DOHH2 (cell line): ENCODE measurements at regions not wholly inside any gene's neighbourhood (a gene's known extent, or its start where the extent isn't known, plus 50 kb on each side); places are given as distances from the start of the nearest gene placed in this dataset.

Source experiments
- H3F3A ChIP-seq: fragments of 200-600 bp; sonication (generic), shearing (Covaris generic); 2 replicates; pipeline ENCODE4 v1.6.0; 2016; ENCODE audit warnings: antibody characterized with exemption, mild to moderate bottlenecking; ENCODE audit not compliant: control insufficient read depth, insufficient read depth
- H3K27ac ChIP-seq: fragments of 200-600 bp; sonication (generic); 2 replicates; pipeline ENCODE4 v1.5.1; 2014; ENCODE audit warnings: low read depth, mild to moderate bottlenecking, low read length, moderate library complexity
- H3K27me3 ChIP-seq: fragments of 200-600 bp; sonication (generic); 2 replicates; pipeline ENCODE4 v1.6.1; 2014; ENCODE audit warnings: mild to moderate bottlenecking, low read length, mixed read lengths; ENCODE audit not compliant: control insufficient read depth
- H3K36me3 ChIP-seq: fragments of 200-600 bp; sonication (generic); 2 replicates; pipeline ENCODE4 v1.6.1; 2014; ENCODE audit warnings: mild to moderate bottlenecking, low read length, moderate library complexity, mixed read lengths; ENCODE audit not compliant: control insufficient read depth
- H3K4me1 ChIP-seq: fragments of 200-600 bp; sonication (generic); 2 replicates; pipeline ENCODE4 v1.6.1; 2014; ENCODE audit warnings: mild to moderate bottlenecking, low read length, mixed read lengths; ENCODE audit not compliant: control insufficient read depth
- H3K4me2 ChIP-seq: fragments of 200-600 bp; sonication (generic); 2 replicates; pipeline ENCODE4 v1.6.0; 2014; ENCODE audit warnings: mild to moderate bottlenecking, low read length, moderate library complexity
- H3K4me3 ChIP-seq: fragments of 200-600 bp; sonication (generic); 2 replicates; pipeline ENCODE4 v1.5.1; 2014; ENCODE audit warnings: mild to moderate bottlenecking, low read length, mixed read lengths
- H3K79me2 ChIP-seq: fragments of 200-600 bp; sonication (generic); 2 replicates; pipeline ENCODE4 v1.6.1; 2014; ENCODE audit warnings: mild to moderate bottlenecking, low read length, mixed read lengths; ENCODE audit not compliant: control insufficient read depth
- H3K9me2 ChIP-seq: fragments of 200-600 bp; sonication (generic); replicated peaks from 2 replicates; pipeline ENCODE4 v1.6.1; 2014; ENCODE audit warnings: mild to moderate bottlenecking, low read length, mixed read lengths; ENCODE audit not compliant: control insufficient read depth
- H3K9me3 ChIP-seq: fragments of 200-600 bp; sonication (generic); 2 replicates; pipeline ENCODE4 v1.6.1; 2014; ENCODE audit warnings: antibody characterized with exemption, low read length, mixed read lengths; ENCODE audit not compliant: control insufficient read depth, insufficient read depth
- H4K20me1 ChIP-seq: fragments of 200-600 bp; sonication (generic); 2 replicates; pipeline ENCODE4 v1.6.0; 2014; ENCODE audit warnings: low read depth, mild to moderate bottlenecking, antibody characterized with exemption, low read length, moderate library complexity; ENCODE audit not compliant: control insufficient read depth, insufficient read depth
- EZH2phosphoT487 ChIP-seq: fragments of 200-600 bp; sonication (generic); IDR thresholded peaks from 2 replicates; pipeline ENCODE4 v1.6.1; 2017; ENCODE audit warnings: borderline replicate concordance, mild to moderate bottlenecking, antibody characterized with exemption, low read length, moderate library complexity, mixed read lengths
- TF ChIP-seq, protein P1 (sequence below): fragments of 200-600 bp; sonication (generic); IDR thresholded peaks from one replicate; pipeline ENCODE4 v1.5.1; 2014; ENCODE audit warnings: antibody characterized with exemption, mild to moderate bottlenecking, low read depth, low read length; ENCODE audit not compliant: poor library complexity, severe bottlenecking

DNA sequence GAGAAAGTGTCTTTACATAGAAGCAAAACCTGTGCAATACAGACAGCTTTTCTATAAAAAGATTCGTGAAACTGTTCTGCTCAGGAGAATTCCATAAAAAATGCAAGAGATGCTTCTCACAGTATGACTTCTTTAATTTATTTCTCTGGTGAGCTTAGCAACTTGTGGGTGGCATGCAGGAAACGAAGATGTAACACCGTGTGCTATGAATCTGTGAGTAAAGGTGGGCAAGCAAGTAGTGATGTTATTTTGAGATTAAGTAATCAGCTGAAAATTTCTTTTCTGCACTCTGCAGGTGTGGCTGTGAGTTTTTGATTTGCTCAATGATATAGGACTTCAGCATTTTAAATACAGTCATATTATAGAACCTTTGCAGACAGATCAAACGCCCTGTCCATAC is 656.8 kb upstream of the NCAM2 start:
- Histone ChIP-seq H3K4me2 (no peak overlapping the region), H4K20me1 (no peaks in the 10 kb centered on the region), H3K9me3 (no peaks in the 10 kb centered on the region), H3K27ac (no peak overlapping the region), H3K79me2 (no peaks in the 10 kb centered on the region), H3F3A (no peaks in the 10 kb centered on the region), H3K4me1 (no peaks in the 10 kb centered on the region), H3K4me3 (no peak overlapping the region), H3K36me3 (no peaks in the 10 kb centered on the region), H3K27me3 (no peaks in the 10 kb centered on the region), H3K9me2 (no peaks in the 10 kb centered on the region)
- TF ChIP-seq EZH2phosphoT487 = no peak
- TF ChIP-seq, protein P1, sequence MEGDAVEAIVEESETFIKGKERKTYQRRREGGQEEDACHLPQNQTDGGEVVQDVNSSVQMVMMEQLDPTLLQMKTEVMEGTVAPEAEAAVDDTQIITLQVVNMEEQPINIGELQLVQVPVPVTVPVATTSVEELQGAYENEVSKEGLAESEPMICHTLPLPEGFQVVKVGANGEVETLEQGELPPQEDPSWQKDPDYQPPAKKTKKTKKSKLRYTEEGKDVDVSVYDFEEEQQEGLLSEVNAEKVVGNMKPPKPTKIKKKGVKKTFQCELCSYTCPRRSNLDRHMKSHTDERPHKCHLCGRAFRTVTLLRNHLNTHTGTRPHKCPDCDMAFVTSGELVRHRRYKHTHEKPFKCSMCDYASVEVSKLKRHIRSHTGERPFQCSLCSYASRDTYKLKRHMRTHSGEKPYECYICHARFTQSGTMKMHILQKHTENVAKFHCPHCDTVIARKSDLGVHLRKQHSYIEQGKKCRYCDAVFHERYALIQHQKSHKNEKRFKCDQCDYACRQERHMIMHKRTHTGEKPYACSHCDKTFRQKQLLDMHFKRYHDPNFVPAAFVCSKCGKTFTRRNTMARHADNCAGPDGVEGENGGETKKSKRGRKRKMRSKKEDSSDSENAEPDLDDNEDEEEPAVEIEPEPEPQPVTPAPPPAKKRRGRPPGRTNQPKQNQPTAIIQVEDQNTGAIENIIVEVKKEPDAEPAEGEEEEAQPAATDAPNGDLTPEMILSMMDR = no peak

DNA sequence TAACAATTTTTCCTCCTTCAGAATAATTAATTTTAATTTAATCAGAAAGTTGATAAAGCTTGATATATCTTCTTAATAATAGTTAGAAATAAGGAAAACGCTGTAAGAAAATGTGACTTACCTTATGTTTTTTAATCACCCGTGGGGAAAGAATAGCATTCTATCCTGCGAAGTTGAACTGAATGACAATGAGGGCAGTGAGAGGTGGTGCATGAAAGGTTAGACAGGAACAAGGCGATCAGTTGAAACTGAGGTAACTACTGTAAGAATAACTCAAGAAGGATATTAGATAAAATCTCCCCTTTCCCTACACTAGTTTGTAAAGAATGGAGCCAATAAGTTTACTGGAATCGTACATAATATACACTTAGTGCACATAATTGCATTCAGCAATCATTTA is 655.0 kb upstream of the NCAM2 start:
- no peak overlapping the region for H3K27ac ChIP-seq
- no peaks in the 10 kb centered on the region for H3K9me3 ChIP-seq
- H3K27me3 ChIP-seq = no peaks in the 10 kb centered on the region
- H4K20me1 ChIP-seq = no peaks in the 10 kb centered on the region
- no peak overlapping the region for H3K4me2 ChIP-seq
- no peak for TF ChIP-seq EZH2phosphoT487
- TF ChIP-seq, protein P1 = no peak
- H3K4me1 ChIP-seq = no peaks in the 10 kb centered on the region
- no peaks in the 10 kb centered on the region for H3K79me2 ChIP-seq
- no peaks in the 10 kb centered on the region for H3K36me3 ChIP-seq
- H3F3A ChIP-seq = no peaks in the 10 kb centered on the region
- H3K4me3 ChIP-seq = no peak overlapping the region
- no peaks in the 10 kb centered on the region for H3K9me2 ChIP-seq

DNA sequence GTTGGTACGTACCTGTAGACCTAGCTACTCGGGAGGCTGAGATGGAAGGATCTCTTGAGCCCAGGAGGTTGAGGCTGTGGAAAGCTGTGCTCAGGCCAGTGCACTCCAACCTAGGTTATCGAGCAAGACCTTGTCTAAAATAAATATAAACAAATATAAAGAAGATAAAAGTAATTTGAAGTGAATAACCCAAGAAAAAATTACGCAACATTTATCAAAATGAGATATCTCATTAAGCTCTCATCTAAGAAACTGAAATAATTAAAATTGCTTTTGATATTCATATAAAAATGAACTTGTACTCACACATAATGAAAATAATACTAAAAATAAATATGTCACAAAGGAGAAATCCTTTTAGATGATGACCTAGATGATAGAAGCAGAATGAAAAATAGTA is 647.1 kb upstream of the NCAM2 start:
- Histone ChIP-seq H3K4me3 (no peak overlapping the region), H3K36me3 (no peaks in the 10 kb centered on the region), H3F3A (no peaks in the 10 kb centered on the region), H3K9me2 (no peaks in the 10 kb centered on the region), H3K4me1 (no peaks in the 10 kb centered on the region), H3K27me3 (no peaks in the 10 kb centered on the region), H4K20me1 (no peaks in the 10 kb centered on the region), H3K9me3 (no peaks in the 10 kb centered on the region), H3K4me2 (no peak overlapping the region), H3K27ac (no peak overlapping the region), H3K79me2 (no peaks in the 10 kb centered on the region)
- TF ChIP-seq, protein P1 = no peak
- no peak for TF ChIP-seq EZH2phosphoT487

GRCh38 chr21:20353351-20353750 is 644.9 kb upstream of the NCAM2 start:
- Histone ChIP-seq H3K4me1 (no peaks in the 10 kb centered on the region), H3K4me3 (no peak overlapping the region), H3K27me3 (no peaks in the 10 kb centered on the region), H3K4me2 (no peak overlapping the region), H3K36me3 (no peaks in the 10 kb centered on the region), H3K9me2 (no peaks in the 10 kb centered on the region), H3K9me3 (peaks cover 4% of the 10 kb centered on the region; the same call in 1 of the 2 replicates), H3F3A (no peaks in the 10 kb centered on the region), H4K20me1 (no peaks in the 10 kb centered on the region), H3K27ac (no peak overlapping the region), H3K79me2 (no peaks in the 10 kb centered on the region)
- TF ChIP-seq EZH2phosphoT487 = no peak
- TF ChIP-seq, protein P1 = no peak
